ENCODE measurements at regions not wholly inside any gene's neighbourhood (a gene's known extent, or its start where the extent isn't known, plus 50 kb on each side); places are given as distances from the start of the nearest gene placed in this dataset.
A peak's percentile ranks its signal among the peaks of the same experiment; 100 is the strongest.

- no peak for DNase-seq (ENCODE audit: low read depth in 3 of 3, low spot score in 2 of 3)
These were observed 677.0 kb downstream of the NYAP2 start for GRCh38 chr2:226076529-226076928.

DNA sequence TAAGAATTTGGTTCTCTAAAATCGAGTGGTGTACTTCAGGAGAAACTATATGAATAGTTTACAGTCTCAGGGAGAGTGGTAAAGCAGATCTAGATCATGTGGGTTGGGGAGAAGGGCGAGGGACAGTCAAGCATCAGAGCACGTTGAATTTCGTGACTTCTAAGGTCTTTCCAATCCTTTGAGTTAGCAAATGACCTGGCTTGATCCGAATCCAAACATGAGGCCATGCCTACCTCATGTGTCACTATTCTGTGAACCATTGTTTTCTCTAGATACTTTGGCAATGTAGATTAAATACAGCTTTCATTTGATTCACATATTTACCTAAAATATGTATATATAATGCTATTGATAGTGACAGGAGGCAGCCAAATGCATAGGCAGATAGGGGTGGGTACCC, 674.9 kb downstream of the NYAP2 start:
- DNase-seq (ENCODE audit: low read depth in 3 of 3, low spot score in 2 of 3) = no peak

DNA sequence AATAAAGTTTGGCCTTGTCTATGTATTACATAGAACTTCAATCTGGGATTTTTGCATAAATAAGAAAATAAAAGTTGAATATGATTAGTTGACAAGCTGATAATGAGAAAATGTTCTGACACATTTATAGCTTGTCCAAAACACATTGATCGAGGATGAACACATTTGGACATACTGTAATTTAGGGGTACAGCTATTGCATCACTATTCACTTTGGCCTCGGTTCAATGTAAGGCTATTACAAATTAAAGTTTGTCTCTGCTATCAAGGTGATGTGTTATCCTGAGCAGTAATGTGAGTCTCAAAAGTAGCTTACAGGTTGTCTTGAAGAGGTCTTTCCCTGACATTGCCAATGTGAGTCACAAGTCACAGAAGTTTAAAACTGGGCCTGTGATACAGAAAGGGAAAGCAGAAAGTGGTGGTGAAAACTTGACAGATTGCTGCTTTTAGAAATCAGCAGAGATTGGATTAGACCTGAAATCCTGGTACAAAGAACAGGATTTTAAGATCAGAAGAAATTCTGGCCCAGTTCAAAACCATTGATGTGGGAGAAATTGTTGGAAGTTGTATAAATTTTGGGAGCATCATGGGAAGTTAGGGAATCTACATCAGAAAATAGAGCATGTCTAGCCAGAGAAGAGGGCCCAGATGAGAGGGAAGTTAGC, 674.1 kb downstream of the NYAP2 start:
- DNase-seq (ENCODE audit: low read depth in 3 of 3, low spot score in 2 of 3) = no peak

DNA sequence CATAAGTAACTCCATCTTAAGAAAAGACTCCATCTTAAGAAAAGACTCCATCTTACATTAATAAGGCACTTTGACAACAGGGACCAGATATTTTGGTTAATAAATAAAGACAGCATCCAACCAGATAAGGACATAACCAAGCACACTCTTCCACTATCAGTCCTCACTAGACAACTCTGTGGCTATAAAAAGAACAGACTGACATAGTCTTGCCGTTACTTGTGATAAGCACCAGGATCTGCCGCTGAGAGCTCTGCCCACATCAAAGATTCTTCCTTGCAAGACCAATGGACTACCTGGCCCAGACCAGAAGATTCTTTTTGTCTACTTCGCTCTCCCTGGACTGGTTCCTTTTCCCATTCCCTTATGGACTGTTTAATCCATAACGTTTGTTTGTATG, 667.4 kb downstream of the NYAP2 start:
- DNase-seq (ENCODE audit: low read depth in 3 of 3, low spot score in 2 of 3) = no peak

DNA sequence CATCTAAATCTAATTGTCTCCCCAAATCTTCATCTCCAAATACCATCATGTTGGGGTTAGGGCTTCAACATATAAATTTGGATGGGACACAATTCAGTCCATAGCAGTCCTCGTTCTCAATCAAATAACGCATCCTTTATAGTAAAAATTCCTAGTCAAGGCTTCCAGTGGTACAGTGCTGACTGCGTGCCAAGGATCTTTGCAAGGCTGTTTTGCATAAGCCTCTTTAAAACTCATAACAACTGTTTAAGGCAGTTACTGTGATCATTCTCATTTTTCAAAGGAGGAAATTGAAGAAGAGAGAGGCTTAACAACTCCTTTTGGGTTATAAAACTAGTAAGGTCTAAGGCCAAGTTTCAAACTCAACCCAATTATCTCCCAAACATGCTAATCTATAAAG, 666.9 kb downstream of the NYAP2 start:
- DNase-seq (ENCODE audit: low read depth in 3 of 3, low spot score in 2 of 3) = no peak

- DNase-seq (ENCODE audit: low read depth in 3 of 3, low spot score in 2 of 3) = no peak
These were observed 665.5 kb downstream of the NYAP2 start for GRCh38 chr2:226064932-226065570.

- no peak for DNase-seq (ENCODE audit: low read depth in 3 of 3, low spot score in 2 of 3)
These were observed 664.4 kb downstream of the NYAP2 start for GRCh38 chr2:226063704-226064440.

- DNase-seq (ENCODE audit: low read depth in 3 of 3, low spot score in 2 of 3) = no peak
These were observed 660.6 kb downstream of the NYAP2 start for GRCh38 chr2:226059961-226060627.

- no peak for DNase-seq (ENCODE audit: low read depth in 3 of 3, low spot score in 2 of 3)
These were observed 658.4 kb downstream of the NYAP2 start for GRCh38 chr2:226057914-226058313.

DNA sequence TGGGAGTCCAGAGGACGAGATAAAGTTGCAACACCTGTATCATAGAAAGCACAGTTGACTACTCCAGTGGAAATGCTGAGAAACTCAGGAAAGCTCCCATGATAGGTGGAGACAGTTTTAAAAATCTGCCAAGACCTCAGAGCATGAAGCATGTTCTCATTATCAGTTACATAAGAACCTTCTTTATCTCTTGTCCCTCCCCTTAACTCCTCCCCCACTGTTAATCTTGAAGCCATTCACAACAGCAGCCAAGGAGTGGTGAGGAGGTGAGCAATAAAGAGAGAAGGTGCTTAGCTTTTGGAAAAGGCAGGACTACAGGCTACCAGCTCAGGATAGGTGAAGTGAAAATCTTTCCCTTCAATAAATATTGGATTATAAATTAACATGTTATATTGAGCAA, 657.9 kb downstream of the NYAP2 start:
- no peak for DNase-seq (ENCODE audit: low read depth in 3 of 3, low spot score in 2 of 3)

DNA sequence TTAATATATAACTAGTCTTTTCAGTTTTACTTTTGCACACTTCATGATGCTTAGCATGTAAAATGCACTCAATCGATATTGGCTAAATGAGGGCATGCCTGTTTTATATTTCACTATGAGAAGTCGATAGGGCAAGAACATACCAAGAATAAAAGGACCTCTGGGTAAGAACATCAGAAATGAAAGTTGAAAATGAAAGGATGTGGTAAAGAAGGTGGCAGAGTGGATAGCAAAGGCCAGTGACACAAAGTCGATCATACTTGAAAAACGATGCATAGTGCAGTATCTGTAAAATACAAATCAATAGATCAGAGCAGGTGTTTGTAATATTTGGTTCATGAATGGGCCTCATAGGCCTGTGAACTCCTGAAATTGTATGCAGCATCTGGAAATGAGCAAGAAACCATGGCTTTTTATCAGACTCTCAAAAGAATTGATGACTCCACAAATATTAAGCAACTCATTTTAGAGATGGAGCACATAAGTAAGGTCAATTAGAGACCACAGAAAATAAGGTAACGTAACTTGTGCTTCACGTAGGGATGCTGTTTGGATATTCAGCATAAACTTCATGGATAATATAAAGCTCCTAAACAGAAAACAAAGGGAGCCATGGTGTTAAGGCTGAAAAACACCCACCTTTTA, 653.4 kb downstream of the NYAP2 start:
- no peak for DNase-seq (ENCODE audit: low read depth in 3 of 3, low spot score in 2 of 3)

DNA sequence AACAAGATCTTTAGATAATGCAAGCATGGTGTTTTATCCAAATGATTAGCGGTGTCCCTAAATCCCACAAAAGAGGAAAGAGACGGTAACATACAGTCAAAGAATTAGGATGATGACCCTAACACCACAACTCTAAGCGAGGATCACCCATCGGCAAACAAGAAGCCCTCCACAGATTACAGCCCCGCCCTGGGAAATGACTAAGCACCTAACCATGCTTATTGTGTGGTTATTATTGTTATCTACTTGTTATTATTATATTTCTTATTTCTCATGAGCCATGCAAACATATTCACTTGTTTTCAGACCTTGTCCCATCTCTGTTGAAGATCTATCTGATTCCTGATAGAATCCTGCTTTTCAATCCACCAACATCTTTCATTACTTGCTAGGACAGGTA, 651.3 kb downstream of the NYAP2 start:
- no peak for DNase-seq (ENCODE audit: low read depth in 3 of 3, low spot score in 2 of 3)

- DNase-seq (ENCODE audit: low read depth in 3 of 3, low spot score in 2 of 3) = peak in 1 of 3 donors; percentile 59
These were observed 649.1 kb downstream of the NYAP2 start for GRCh38 chr2:226048611-226049010.

- DNase-seq (ENCODE audit: low read depth in 3 of 3, low spot score in 2 of 3) = no peak
These were observed 645.6 kb downstream of the NYAP2 start for GRCh38 chr2:226045080-226045479.

DNA sequence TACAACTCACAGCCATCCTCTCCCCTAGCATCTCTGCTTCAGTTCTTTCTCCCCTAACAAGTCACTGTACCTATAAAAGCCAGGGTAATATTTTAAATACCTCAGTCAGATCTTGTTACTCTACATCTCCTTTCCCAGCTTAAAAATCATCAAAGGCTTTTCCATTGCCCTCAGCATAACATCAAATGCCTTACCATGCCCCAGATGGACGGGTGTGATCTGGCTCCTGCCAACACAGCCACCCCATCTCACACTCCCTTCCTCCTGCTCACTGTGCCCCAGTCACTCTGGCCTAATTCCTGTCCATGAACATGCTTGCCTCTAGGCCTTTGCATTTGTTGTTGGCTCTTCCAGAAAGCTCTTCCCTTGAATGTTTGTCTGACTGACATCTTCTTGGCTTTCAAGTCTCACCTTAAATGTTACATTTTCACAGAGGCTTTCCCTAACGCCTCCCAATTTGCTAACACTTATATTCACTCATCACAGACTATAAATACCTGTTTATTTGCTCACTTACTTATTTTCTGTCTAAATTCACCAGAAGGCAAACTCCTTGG, 640.9 kb downstream of the NYAP2 start:
- no peak for DNase-seq (ENCODE audit: low read depth in 3 of 3, low spot score in 2 of 3)

GRCh38 chr2:226037526-226037925, 638.0 kb downstream of the NYAP2 start:
- DNase-seq (ENCODE audit: low read depth in 3 of 3, low spot score in 2 of 3) = no peak

- DNase-seq (ENCODE audit: low read depth in 3 of 3, low spot score in 2 of 3) = peak in 1 of 3 donors; percentile 16
These were observed 632.4 kb downstream of the NYAP2 start for GRCh38 chr2:226031647-226032501.

DNA sequence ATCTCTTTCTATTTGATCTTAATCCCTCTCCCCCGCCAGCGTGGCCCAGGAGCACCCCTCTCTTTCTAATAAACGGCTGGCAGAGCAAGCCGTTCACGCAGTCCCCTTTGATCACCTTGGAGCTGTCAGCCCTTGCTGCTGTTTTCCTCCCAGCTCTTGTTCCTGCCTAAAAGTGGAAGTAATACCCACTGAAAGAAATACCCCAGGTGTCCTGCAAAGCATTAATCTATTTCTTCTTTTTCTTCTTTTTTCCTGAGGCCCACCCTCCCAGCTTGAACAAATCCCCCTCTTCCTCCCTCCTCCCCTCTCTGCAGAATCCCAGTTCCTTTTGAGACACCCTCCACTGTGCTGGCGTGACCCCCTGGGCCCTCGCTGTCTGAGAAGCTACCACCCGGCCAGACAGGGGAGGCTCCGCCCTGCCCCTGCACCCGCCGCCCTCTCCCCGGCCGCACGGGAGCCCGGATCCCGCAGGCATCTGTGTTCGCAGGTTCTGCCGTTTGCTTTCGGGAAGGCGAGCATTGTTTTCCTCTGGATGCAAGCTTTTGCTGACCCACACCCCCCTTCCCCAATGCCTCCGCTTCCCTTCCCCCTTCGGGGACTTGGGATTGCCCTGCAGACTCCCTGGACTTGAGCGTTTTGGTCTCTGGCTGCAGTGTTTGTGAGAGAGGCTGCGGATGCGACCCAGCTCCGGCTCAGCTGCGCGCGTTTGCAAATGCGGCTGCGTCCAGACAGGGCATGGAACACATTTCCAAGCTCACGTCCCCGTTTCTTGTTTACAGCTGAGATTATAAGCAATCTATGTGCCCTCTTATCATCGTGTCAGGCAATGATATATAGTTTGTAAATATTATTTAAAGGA, 631.5 kb downstream of the NYAP2 start:
- DNase-seq (ENCODE audit: low read depth in 3 of 3, low spot score in 2 of 3) = peak; percentile 61 to 70 (median 65)

- no peak for DNase-seq (ENCODE audit: low read depth in 3 of 3, low spot score in 2 of 3)
These were observed 630.9 kb downstream of the NYAP2 start for GRCh38 chr2:226030369-226030768.
